Kidney epithelial cell (primary cell): ENCODE measurements at regions not wholly inside any gene's neighbourhood (a gene's known extent, or its start where the extent isn't known, plus 50 kb on each side); places are given as distances from the start of the nearest gene placed in this dataset.

Experiments used
- DNase-seq: peaks from one replicate; pipeline ENCODE4 v3.0.0-alpha.2; 2010; ENCODE audit warnings: low read depth
- H3K27me3 ChIP-seq: 2 replicates; pipeline ENCODE4 v1.6.0; 2011; ENCODE audit warnings: low read length; ENCODE audit not compliant: control insufficient read depth, insufficient read depth
- H3K36me3 ChIP-seq: 2 replicates; pipeline ENCODE4 v1.5.1; 2011; ENCODE audit warnings: low read length; ENCODE audit not compliant: control insufficient read depth, insufficient read depth
- H3K4me3 ChIP-seq: 2 replicates; pipeline ENCODE4 v1.5.1; 2011; ENCODE audit warnings: low read depth, mild to moderate bottlenecking, control low read depth, low read length
- TF ChIP-seq, protein P1 (sequence below): IDR thresholded peaks from 2 replicates; pipeline ENCODE4 v1.5.1; 2011; ENCODE audit warnings: mild to moderate bottlenecking, moderate library complexity, low read length, control low read depth, inconsistent platforms; ENCODE audit not compliant: insufficient read depth, poor library complexity, severe bottlenecking

DNA sequence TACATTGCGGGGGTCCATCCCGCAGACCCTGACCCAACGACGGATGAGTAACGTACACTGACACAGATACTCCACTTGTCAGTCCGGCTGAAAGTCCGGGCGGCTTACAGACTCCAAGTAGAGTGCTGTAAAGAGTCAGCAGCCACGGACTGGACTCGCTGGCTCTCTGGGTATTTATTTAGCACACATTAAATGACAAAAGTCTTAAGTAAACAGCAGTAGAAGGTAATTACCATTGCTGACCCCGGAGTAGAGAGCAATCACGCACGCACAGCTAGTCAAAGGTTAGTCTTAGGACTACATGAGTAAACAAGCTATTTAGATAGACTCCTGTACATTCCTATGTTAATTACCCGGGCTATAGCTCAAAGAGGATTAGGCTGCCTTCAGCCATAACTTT is 780.9 kb downstream of the RPS29 start:
- Histone ChIP-seq H3K27me3 (no peaks in the 10 kb centered on the region), H3K36me3 (no peaks in the 10 kb centered on the region), H3K4me3 (no peak overlapping the region)
- TF ChIP-seq, protein P1, sequence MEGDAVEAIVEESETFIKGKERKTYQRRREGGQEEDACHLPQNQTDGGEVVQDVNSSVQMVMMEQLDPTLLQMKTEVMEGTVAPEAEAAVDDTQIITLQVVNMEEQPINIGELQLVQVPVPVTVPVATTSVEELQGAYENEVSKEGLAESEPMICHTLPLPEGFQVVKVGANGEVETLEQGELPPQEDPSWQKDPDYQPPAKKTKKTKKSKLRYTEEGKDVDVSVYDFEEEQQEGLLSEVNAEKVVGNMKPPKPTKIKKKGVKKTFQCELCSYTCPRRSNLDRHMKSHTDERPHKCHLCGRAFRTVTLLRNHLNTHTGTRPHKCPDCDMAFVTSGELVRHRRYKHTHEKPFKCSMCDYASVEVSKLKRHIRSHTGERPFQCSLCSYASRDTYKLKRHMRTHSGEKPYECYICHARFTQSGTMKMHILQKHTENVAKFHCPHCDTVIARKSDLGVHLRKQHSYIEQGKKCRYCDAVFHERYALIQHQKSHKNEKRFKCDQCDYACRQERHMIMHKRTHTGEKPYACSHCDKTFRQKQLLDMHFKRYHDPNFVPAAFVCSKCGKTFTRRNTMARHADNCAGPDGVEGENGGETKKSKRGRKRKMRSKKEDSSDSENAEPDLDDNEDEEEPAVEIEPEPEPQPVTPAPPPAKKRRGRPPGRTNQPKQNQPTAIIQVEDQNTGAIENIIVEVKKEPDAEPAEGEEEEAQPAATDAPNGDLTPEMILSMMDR: no peak
- no peak for DNase-seq

DNA sequence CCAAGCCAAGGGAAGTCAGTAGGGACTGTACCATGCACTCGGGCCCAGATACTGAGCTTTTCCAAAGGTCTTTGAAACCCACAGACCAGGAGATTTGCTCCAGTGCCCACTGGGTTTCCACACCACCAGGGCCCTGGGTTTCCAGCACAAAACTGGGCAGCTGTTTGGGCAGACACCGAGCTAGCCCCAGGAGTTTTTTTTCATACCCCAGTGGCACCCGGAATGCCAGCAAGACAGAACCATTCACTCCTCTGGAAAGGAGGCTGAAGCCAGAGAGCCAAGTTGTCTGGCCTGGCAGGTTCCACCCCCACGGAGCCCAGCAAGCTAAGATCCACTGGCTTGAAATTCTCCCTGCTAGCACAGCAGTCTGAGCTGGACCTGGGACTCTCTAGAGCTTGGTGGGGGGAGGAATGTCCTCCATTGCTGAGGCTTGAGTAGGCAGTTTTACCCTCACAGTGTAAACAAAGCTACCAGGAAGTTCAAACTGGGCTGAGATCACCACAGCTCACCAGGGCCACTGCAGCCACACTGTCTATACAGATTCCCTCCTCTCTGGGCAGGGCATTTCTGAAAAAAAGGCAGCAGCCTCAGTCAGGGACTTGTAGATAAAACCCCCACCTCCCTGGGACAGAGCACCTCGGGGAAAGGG is 793.7 kb downstream of the RPS29 start:
- Histone ChIP-seq H3K27me3 (no peaks in the 10 kb centered on the region), H3K4me3 (no peak overlapping the region), H3K36me3 (no peaks in the 10 kb centered on the region)
- peak; percentile 4 for DNase-seq
- TF ChIP-seq, protein P1: no peak

DNA sequence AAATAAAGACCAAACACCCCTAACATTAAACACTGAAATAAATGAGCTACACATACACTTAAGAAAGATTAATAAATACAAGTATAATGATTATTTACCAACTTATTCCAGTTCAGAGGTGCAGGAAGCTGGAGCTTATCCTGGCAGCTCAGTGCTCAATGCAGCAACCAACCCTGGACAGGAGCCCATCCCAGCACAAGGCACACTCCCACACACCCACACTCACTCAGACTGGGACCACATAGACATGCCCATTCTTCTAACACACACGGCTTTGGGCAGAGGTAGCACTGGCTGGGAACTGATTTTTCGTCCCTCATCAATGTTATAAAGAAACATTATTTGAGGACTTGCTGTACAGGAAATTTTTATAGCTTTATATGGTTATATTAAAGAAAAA is 797.4 kb downstream of the RPS29 start:
- Histone ChIP-seq H3K36me3 (no peaks in the 10 kb centered on the region), H3K4me3 (no peak overlapping the region), H3K27me3 (no peaks in the 10 kb centered on the region)
- DNase-seq: no peak
- TF ChIP-seq, protein P1: no peak

DNA sequence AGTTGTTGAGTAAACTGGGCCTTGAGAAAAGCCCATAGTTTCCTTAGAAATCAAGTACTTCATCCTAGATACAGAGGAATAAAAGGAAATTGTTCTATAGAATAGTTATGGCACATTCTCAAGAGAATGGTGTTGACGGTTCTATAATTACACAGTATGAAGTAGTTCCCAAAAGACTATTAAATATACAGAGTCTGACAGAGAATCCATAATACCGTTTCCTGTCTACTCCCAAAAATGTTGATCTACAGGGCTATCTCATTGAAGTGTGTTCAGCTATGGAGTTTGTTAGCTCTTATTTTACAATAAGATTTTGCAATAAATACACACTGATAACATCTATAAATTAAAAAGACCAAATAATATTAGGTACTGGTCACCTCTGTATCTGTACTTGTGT is 799.7 kb downstream of the RPS29 start:
- TF ChIP-seq, protein P1: no peak
- Histone ChIP-seq H3K4me3 (no peak overlapping the region), H3K27me3 (no peaks in the 10 kb centered on the region), H3K36me3 (no peaks in the 10 kb centered on the region)
- no peak for DNase-seq

DNA sequence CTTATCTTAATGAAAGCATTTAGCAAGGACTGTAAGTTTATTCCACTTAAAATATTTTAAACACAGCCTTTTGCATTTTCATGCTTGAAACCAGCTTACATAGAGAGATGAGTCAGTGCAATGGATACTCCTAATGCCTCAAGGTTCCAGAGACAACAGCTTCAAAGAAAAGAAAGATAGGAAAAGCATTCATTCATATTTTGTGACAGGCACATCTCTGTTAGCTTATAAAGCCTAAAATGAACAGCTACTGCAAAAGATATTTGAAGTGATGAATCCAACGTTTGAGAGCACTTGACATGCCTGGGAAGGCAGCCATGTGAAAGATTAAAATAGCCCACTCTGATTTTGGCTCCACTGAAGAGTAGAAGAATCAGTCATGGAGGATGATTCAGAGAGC is 814.5 kb downstream of the RPS29 start:
- Histone ChIP-seq H3K36me3 (no peaks in the 10 kb centered on the region), H3K4me3 (no peak overlapping the region), H3K27me3 (no peaks in the 10 kb centered on the region)
- TF ChIP-seq, protein P1: no peak
- DNase-seq: no peak

DNA sequence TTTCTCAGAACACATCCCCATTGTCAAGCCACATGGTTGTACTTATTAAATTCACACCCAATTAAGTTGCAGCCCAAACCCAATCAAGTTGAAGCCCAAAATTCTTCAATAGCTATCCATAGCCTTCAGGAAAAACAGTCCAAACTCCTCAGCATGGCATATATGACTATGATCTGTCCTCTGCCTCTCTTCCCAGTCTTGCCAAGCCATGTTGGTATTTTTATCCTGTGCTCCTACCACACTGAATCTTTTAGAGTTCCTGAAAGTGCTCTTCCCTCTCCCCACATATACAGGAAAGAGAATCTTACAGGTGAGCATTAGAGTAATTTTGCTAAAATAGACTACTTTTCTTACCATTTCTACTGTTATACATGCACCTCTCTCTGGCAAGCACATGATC is 834.9 kb downstream of the RPS29 start:
- H3K27me3 ChIP-seq: no peaks in the 10 kb centered on the region
- H3K4me3 ChIP-seq: no peak overlapping the region
- no peak for DNase-seq
- no peaks in the 10 kb centered on the region for H3K36me3 ChIP-seq
- TF ChIP-seq, protein P1: no peak
